GM13977 (cell line): ENCODE measurements at regions not wholly inside any gene's neighbourhood (a gene's known extent, or its start where the extent isn't known, plus 50 kb on each side); places are given as distances from the start of the nearest gene placed in this dataset.

ENCODE experiments used
- DNase-seq: peaks from one replicate; pipeline ENCODE4 v3.0.0; 2012; ENCODE audit warnings: low spot score
- in situ Hi-C: fragments of 300-500 bp; cut with MboI; formaldehyde crosslinking; loops from one replicate; pipeline ENCODE4 v1.12.0; 2022; ENCODE audit warnings: low sequenced_read_pairs, low pct_unique_long_range_greater_than_20kb, mixed read lengths, inconsistent platforms; ENCODE audit not compliant: unreplicated experiment
- TF ChIP-seq, protein P1 (sequence below): IDR thresholded peaks from 2 replicates; pipeline ENCODE4 v1.5.1; 2012; ENCODE audit warnings: mild to moderate bottlenecking, control low read depth; ENCODE audit not compliant: insufficient read depth; ENCODE audit errors: extremely low read depth, missing control alignments

DNA sequence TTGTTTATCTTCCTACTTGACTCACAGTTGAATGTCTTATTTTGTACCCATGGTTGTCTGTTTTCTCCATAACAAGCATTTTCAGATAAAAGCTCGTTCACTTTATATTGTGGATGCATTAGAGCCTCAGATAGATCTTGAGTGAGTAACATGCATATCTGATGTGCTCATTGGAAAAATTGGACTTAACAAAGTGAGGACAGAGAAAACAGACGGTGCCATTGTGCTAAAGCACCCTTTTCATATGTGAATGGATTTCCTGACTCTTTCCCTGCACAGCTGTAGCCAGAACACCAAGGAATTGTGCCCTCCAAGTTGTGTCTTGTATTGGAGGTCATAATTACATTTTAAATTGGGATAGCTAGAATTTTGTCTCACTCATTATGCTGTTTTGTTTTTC lies 325.8 kb upstream of the MEF2C start:
- in situ Hi-C loops: no loop called here

DNA sequence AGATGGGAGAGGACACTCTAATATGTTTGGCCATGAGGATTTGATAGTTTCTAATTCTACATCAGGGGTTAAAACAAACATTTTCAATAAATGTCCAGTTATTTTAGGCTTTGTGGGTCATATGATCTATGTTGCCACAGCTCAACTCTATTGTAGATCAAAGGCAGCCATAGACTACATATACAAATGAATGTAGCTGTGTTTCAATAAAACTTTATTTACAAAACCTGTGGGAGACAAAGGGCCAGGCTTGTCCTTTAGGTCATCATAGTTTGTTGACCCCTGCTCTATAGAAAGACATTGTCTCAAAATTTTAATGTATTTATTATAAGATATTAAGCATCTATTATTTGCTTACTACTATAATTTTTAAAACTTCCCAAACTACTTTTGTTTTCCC lies 325.4 kb upstream of the MEF2C start:
- TF ChIP-seq, protein P1, sequence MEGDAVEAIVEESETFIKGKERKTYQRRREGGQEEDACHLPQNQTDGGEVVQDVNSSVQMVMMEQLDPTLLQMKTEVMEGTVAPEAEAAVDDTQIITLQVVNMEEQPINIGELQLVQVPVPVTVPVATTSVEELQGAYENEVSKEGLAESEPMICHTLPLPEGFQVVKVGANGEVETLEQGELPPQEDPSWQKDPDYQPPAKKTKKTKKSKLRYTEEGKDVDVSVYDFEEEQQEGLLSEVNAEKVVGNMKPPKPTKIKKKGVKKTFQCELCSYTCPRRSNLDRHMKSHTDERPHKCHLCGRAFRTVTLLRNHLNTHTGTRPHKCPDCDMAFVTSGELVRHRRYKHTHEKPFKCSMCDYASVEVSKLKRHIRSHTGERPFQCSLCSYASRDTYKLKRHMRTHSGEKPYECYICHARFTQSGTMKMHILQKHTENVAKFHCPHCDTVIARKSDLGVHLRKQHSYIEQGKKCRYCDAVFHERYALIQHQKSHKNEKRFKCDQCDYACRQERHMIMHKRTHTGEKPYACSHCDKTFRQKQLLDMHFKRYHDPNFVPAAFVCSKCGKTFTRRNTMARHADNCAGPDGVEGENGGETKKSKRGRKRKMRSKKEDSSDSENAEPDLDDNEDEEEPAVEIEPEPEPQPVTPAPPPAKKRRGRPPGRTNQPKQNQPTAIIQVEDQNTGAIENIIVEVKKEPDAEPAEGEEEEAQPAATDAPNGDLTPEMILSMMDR: no peak
- in situ Hi-C loops: no loop called here
- DNase-seq: no peak

More for the DNA sequence above, 325.8 kb upstream of the MEF2C start:
- no peak for DNase-seq
- TF ChIP-seq, protein P1: no peak

DNA sequence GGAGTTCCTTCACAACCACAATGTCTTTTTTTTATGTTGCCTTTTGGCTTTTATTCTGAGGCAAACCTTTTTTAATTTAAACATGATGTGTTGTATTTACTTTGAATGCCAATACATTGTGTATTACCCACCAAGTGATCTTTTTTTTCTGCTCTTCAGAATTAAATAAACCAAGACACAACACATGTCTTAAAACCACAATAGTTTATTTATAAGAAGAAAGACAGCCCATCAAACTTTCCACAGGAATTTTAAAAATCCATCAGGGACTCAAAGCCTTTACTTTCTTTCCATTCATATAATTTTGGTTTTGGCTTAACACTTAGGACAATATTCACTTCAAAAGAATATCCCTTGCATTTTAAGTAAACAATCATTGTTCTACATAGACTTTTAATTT lies 321.8 kb upstream of the MEF2C start:
- in situ Hi-C loops: no loop called here
- no peak for DNase-seq
- TF ChIP-seq, protein P1: no peak

DNA sequence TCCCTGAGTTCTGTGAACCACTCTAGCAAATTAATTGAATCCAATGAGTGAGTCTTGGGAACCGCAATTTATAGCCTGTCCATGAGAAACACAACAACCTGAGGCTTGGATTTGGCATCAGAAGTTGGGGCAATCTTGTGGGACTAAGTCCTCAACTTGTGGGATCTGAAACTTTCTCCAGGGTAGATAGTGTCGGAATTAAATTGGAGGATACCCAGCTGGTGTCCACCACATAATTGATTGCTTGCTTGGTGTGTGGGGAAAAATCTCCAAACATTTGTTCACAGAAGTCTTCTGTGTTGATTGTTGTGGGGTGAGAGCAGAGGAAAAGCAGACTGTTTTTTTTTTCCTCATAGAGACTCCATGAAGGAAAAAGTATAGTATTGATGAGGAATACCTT lies 320.6 kb upstream of the MEF2C start:
- in situ Hi-C loops: no loop called here
- no peak for DNase-seq
- TF ChIP-seq, protein P1: no peak

DNA sequence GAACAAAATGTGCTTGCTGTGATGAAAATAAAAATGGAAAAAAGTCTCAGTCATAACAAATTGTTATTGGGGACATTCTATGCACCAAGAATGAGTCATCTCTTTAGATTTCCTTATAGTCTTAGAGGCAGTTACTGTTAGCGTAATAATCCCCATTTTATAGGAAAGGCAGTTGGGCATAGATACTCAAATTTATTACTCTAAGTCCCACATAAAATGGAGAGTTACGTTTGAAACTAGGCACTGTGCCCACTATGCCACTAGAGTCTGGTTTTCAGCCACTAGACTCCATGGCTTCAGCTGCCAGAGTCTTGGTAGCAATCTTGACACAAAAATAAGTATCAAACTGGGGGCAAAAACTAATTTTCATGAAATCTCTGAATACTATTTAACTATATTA lies 317.9 kb upstream of the MEF2C start:
- TF ChIP-seq, protein P1: no peak
- no peak for DNase-seq
- in situ Hi-C loops: no loop called here

DNA sequence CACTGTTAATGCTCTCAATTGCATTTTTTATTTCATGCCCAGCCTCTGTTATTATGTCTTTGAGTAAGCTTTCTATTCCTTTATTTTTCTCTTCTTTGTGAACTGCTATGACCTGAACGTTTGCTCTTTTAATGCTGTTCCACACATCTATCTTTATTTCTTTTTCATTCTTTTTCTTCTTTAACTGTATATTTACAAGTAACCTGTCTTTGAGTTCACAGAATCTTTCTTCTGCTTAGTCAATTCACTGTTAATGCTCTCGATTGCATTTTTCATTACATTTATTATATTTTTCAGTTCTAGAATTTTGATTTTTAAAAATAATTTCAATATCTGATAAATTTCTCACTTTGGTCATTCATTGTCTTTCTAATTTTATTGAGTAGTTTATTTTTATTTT lies 316.3 kb upstream of the MEF2C start:
- in situ Hi-C loops: no loop called here
- TF ChIP-seq, protein P1: no peak
- no peak for DNase-seq

DNA sequence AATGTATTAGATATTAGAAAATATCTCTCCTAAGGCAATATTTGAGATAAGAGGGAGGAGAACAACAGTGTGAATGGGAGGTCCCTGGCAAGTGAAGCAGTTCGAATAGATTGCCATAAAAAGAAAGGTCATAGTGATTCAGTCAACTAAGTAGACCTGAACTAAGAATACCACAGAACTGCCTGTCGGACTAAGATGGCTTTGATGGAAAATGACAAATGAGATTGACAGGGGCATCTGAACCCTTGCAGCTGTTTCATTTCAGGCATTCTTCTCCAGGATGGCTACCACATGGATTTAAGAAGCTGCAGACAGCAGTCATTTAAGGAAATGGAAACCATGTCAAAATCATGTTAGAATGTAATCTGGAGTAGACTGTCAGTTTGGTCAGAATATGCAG lies 308.4 kb upstream of the MEF2C start:
- TF ChIP-seq, protein P1: no peak
- in situ Hi-C loops: no loop called here
- no peak for DNase-seq
